Right lobe of liver (tissue), 6 donors: ENCODE measurements at regions not wholly inside any gene's neighbourhood (a gene's known extent, or its start where the extent isn't known, plus 50 kb on each side); places are given as distances from the start of the nearest gene placed in this dataset.

ENCODE experiments used
- ATAC-seq, 4 donors: fragments of 200-7000 bp; cut with Tn5 transposase; one replicate each; pipeline ENCODE4 v1.9.1; 2020; ENCODE audit warnings: mild to moderate bottlenecking in 4 of 4, moderate library complexity in 4 of 4
- DNase-seq, 3 donors: peaks; one replicate each; pipeline ENCODE4 v3.0.0-alpha.2; 2020
- H3K27ac ChIP-seq, 3 donors: fragments of 200-600 bp; one replicate each; pipeline ENCODE4 v1.8.0; 2022
- H3K27me3 ChIP-seq, 2 donors: fragments of 200-600 bp; one replicate each; pipeline ENCODE4 v1.8.0; 2022
- H3K36me3 ChIP-seq, 4 donors: fragments of 200-600 bp; sonication (generic) in 1 of 4; one replicate each; pipeline versions ENCODE4 v1.5.1 to v1.8.0; 2017 to 2022; ENCODE audit warnings: control low read depth in 1 of 4
- H3K4me1 ChIP-seq, 4 donors: fragments of 200-600 bp; sonication (generic) in 1 of 4; one replicate each; pipeline versions ENCODE4 v1.5.1 to v1.8.0; 2017 to 2022; ENCODE audit warnings: control low read depth in 1 of 4
- H3K4me3 ChIP-seq, 3 donors: fragments of 200-600 bp; one replicate each; pipeline ENCODE4 v1.8.0; 2022
- H3K9me3 ChIP-seq, 4 donors: fragments of 200-600 bp; sonication (generic) in 1 of 4; one replicate each; pipeline versions ENCODE4 v1.5.1 to v1.8.0; 2017 to 2022; ENCODE audit warnings: control low read depth in 1 of 4
- CTCF ChIP-seq, 4 donors: fragments of 200-600 bp in 3 of 4; fragments of 450-650 bp in 1 of 4; IDR thresholded peaks; one replicate each; pipeline versions ENCODE4 v1.5.1 to v1.8.0; 2016 to 2022; ENCODE audit warnings: antibody characterized with exemption in 4 of 4, mild to moderate bottlenecking in 2 of 4
- POLR2A ChIP-seq: fragments of 450-650 bp; IDR thresholded peaks from one replicate; pipeline ENCODE4 v1.6.1; 2017; ENCODE audit warnings: antibody characterized with exemption, mild to moderate bottlenecking
- WGBS: methylation state at CpG from one replicate; pipeline ENCODE4 v1.1.6; 2018; ENCODE audit warnings: low coverage, low lambda C conversion rate; ENCODE audit not compliant: insufficient coverage; ENCODE audit errors: missing lambda C conversion rate; 5-methylcytosine and 5-hydroxymethylcytosine counted together
- intact Hi-C, 2 donors: fragments of 100-400 bp; cut with DNase I; formaldehyde crosslinking; loops; one replicate each; pipeline versions ENCODE4 v1.11.2 to v1.14.1; 2022
- donor health status: DM: no; HTN: yes; CAD: no.
- donor health status: DM: no; HTN: no; CAD: no.
- donor health status: DM: no; HTN: no; CAD: no.
- donor health status: DM: no; HTN: yes; CAD: no.
- donor health status: DM: no; HTN: yes; CAD: no.

DNA sequence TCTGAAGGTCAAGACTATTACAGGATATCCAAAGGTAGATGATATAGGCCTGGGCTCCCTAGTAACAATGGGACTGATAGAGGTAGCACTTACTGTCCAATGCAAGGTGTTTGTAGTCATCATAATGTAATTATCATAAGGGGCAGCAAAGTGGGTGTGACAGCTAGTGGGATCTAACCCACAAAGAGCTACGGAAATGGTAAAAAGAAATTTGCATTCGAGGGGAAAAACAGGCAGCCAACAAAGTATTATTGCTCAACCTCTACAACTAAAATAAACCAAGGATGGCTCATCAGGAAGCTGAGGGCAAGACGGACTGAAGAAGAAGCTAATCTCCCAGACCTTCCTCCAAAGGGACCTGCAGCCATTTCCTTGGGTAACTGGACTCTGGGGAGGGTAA, 211.0 kb downstream of the WDR11 start:
- TF ChIP-seq POLR2A: no peak
- TF ChIP-seq CTCF (IDR thresholded peaks at IDR 0.05): no peak
- no peak for DNase-seq
- Histone ChIP-seq H3K4me3 (no peak overlapping the region), H3K9me3 (no peaks in the 10 kb centered on the region), H3K36me3 (no peaks in the 10 kb centered on the region), H3K27me3 (no peaks in the 10 kb centered on the region), H3K27ac (no peak overlapping the region), H3K4me1 (peaks cover 0 to 5% (median 0%) of the 10 kb centered on the region in 4 donors)
- intact Hi-C loops: no loop called here
- WGBS: 78% methylated on average over 3 of the region's 3 CpGs
- ATAC-seq: no peak

DNA sequence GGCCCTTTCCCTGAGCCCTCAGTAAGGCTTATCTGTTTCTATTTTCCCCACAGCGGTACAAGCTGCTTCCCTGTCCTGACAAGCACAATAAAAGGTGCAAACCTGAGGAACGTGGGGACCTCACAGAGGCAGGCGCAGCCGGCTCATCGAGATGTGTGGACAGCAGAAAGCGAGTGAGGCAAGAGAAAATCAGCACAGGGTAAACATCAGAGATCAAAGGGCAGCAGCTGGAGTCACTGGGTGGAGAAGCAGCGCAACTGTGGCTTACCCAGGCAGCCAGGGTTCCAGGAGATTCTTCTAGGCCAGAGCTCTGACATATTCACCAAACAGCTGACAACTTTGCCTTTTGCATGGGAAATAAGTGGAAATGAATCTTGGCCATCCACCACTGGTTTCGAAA, 212.6 kb downstream of the WDR11 start:
- H3K27ac ChIP-seq: no peak overlapping the region
- 12% methylated on average over 8 of the region's 8 CpGs for WGBS
- intact Hi-C loops: no loop called here
- H3K9me3 ChIP-seq: no peaks in the 10 kb centered on the region
- H3K27me3 ChIP-seq: no peaks in the 10 kb centered on the region
- peak; percentile 58 to 69 (median 63) for DNase-seq
- H3K4me3 ChIP-seq: no peak overlapping the region
- TF ChIP-seq CTCF (IDR thresholded peaks at IDR 0.05) (no peak), POLR2A (no peak)
- H3K4me1 ChIP-seq: peaks cover 0 to 5% (median 0%) of the 10 kb centered on the region in 4 donors
- H3K36me3 ChIP-seq: no peaks in the 10 kb centered on the region
- peak; percentile 97 to 100 (median 99) for ATAC-seq

DNA sequence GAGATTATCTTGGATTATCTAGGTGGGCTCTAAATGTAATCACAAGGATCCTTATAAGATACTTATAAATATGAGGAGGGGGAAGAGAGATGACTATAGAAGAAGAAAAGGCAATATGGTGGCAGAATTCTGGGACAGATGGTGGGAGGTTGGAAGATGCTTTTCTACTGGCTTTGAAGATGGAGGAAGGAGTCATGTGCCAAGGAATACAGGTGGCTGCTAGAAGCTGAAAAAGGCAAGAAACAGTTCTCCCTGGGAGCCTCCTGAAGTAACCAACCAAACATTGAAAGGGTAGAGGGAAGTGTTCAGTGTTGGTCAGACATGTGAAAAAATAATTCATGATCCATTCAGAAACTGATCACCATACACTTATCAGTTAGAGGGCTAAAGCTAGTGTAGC, 213.3 kb downstream of the WDR11 start:
- peaks cover 0 to 5% (median 0%) of the 10 kb centered on the region in 4 donors for H3K4me1 ChIP-seq
- H3K9me3 ChIP-seq: no peaks in the 10 kb centered on the region
- no peak overlapping the region for H3K4me3 ChIP-seq
- no peak for DNase-seq
- no peaks in the 10 kb centered on the region for H3K27me3 ChIP-seq
- TF ChIP-seq POLR2A (no peak), CTCF (IDR thresholded peaks at IDR 0.05) (no peak)
- ATAC-seq: no peak
- no peak overlapping the region for H3K27ac ChIP-seq
- no peaks in the 10 kb centered on the region for H3K36me3 ChIP-seq
- intact Hi-C loops: no loop called here

GRCh38 chr10:121065330-121065729, 214.2 kb downstream of the WDR11 start:
- Histone ChIP-seq H3K36me3 (no peaks in the 10 kb centered on the region), H3K9me3 (no peaks in the 10 kb centered on the region), H3K27ac (no peak overlapping the region), H3K4me1 (peaks cover 0 to 5% (median 0%) of the 10 kb centered on the region in 4 donors), H3K4me3 (no peak overlapping the region), H3K27me3 (no peaks in the 10 kb centered on the region)
- TF ChIP-seq POLR2A: no peak
- DNase-seq: no peak
- ATAC-seq: no peak
- intact Hi-C loops: no loop called here

DNA sequence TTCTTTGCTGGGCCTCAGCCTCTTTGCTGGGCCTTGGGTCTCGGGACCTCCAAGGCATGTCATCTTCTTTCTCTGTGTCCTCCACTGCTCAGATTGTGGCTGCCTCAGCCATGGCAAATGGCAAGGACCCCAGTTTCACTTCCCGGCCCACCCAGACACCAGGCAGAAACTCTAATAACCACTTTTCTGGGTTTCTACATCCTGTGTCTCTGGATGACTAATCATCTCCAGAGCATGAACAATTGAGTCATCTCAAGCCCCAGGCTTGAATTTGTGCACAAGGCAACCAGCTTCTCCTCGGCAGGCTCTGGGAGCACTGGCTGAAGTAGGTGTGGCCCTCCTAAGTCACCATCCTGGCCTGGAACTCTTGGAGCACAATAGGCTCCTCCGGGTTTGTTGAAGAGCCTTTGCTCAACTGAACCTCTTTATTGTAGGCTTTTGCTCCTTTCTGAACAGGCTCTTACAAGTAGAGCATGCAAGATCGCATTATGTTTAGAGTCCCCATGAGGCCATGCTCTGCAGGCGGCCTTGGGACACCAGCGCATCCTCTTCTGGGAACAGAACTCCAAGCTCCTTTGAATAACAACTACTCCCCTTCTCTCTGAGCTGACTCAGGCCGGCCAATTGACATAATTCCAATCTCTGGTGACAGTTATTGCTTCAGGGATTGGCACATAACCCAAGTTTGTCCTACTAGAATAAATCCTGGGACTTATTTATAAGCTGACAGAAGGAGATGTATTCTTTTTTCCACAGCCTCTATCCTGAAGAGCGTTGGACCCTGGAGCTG, 218.1 kb downstream of the WDR11 start:
- Histone ChIP-seq H3K4me3 (no peak overlapping the region), H3K9me3 (no peaks in the 10 kb centered on the region), H3K27me3 (no peaks in the 10 kb centered on the region), H3K36me3 (no peaks in the 10 kb centered on the region), H3K4me1 (no peaks in the 10 kb centered on the region), H3K27ac (no peak overlapping the region)
- no peak for TF ChIP-seq CTCF (IDR thresholded peaks at IDR 0.05)
- no peak for TF ChIP-seq POLR2A
- intact Hi-C loops: no loop called here
- DNase-seq (no peak), ATAC-seq (peak in 1 of 4 donors; percentile 37)
- 79% methylated on average over 3 of the region's 9 CpGs for WGBS
